Mononuclear cell (primary cell): ENCODE measurements at regions not wholly inside any gene's neighbourhood (a gene's known extent, or its start where the extent isn't known, plus 50 kb on each side); places are given as distances from the start of the nearest gene placed in this dataset.
"Not testable (repeated sequence)": the region's sequence is repeated elsewhere in the genome, so short reads cannot be mapped to it uniquely, and the experiment has no call there.

Experiments
- H3K27me3 ChIP-seq: 2 replicates; pipeline ENCODE4 v1.6.0; 2011; ENCODE audit warnings: low read length, control low read depth; ENCODE audit not compliant: insufficient read depth
- H3K4me1 ChIP-seq: 2 replicates; pipeline ENCODE4 v1.5.1; 2011; ENCODE audit warnings: mild to moderate bottlenecking, low read length, control low read depth; ENCODE audit not compliant: insufficient read depth
- H3K4me3 ChIP-seq: 2 replicates; pipeline ENCODE4 v1.5.1; 2011; ENCODE audit warnings: mild to moderate bottlenecking, low read length, moderate library complexity
- H3K9me3 ChIP-seq: 2 replicates; pipeline ENCODE4 v1.5.1; 2011; ENCODE audit warnings: low read depth, mild to moderate bottlenecking, control low read depth, low read length

GRCh38 chr13:70253411-70253810, 145.2 kb upstream of the KLHL1 start:
- no peaks in the 10 kb centered on the region for H3K4me1 ChIP-seq
- no peak overlapping the region for H3K4me3 ChIP-seq
- H3K27me3 ChIP-seq = no peaks in the 10 kb centered on the region
- no peaks in the 10 kb centered on the region for H3K9me3 ChIP-seq

GRCh38 chr13:70249332-70250064, 141.2 kb upstream of the KLHL1 start:
- Histone ChIP-seq H3K9me3 (no peaks in the 10 kb centered on the region), H3K4me3 (no peak overlapping the region), H3K4me1 (no peaks in the 10 kb centered on the region), H3K27me3 (no peaks in the 10 kb centered on the region)

GRCh38 chr13:70237131-70237530, 128.9 kb upstream of the KLHL1 start:
- no peaks in the 10 kb centered on the region for H3K27me3 ChIP-seq
- H3K4me3 ChIP-seq = no peak overlapping the region
- H3K9me3 ChIP-seq = no peaks in the 10 kb centered on the region
- no peaks in the 10 kb centered on the region for H3K4me1 ChIP-seq

GRCh38 chr13:70235565-70235964, 127.3 kb upstream of the KLHL1 start:
- Histone ChIP-seq H3K4me1 (no peaks in the 10 kb centered on the region), H3K9me3 (no peaks in the 10 kb centered on the region), H3K4me3 (no peak overlapping the region), H3K27me3 (no peaks in the 10 kb centered on the region)

GRCh38 chr13:70223911-70224310, 115.7 kb upstream of the KLHL1 start:
- Histone ChIP-seq H3K4me1 (no peaks in the 10 kb centered on the region), H3K9me3 (no peaks in the 10 kb centered on the region), H3K4me3 (no peak overlapping the region), H3K27me3 (no peaks in the 10 kb centered on the region)

GRCh38 chr13:70222926-70223325, 114.7 kb upstream of the KLHL1 start:
- Histone ChIP-seq H3K4me3 (no peak overlapping the region), H3K4me1 (no peaks in the 10 kb centered on the region), H3K27me3 (no peaks in the 10 kb centered on the region), H3K9me3 (no peaks in the 10 kb centered on the region)

- H3K27me3 ChIP-seq = no peaks in the 10 kb centered on the region
- no peak overlapping the region for H3K4me3 ChIP-seq
- no peaks in the 10 kb centered on the region for H3K4me1 ChIP-seq
- H3K9me3 ChIP-seq = no peaks in the 10 kb centered on the region
Observed at GRCh38 chr13:70218618-70219017, 110.4 kb upstream of the KLHL1 start.

GRCh38 chr13:70208968-70209367, 100.7 kb upstream of the KLHL1 start:
- not testable (repeated sequence) for H3K27me3 ChIP-seq, H3K4me3 ChIP-seq, H3K4me1 ChIP-seq
- H3K9me3 ChIP-seq = peaks cover 16% of the 10 kb centered on the region

GRCh38 chr13:70206671-70207070, 98.4 kb upstream of the KLHL1 start:
- H3K4me3 ChIP-seq = no peak overlapping the region
- H3K9me3 ChIP-seq = peaks cover 21% of the 10 kb centered on the region
- H3K4me1 ChIP-seq = no peaks in the 10 kb centered on the region
- no peaks in the 10 kb centered on the region for H3K27me3 ChIP-seq

- H3K27me3 ChIP-seq = no peaks in the 10 kb centered on the region
Observed at GRCh38 chr13:70203661-70204229, 95.5 kb upstream of the KLHL1 start.

GRCh38 chr13:70191034-70191433, 82.8 kb upstream of the KLHL1 start:
- no peak overlapping the region for H3K4me3 ChIP-seq
- H3K9me3 ChIP-seq = no peaks in the 10 kb centered on the region
- H3K27me3 ChIP-seq = no peaks in the 10 kb centered on the region
- H3K4me1 ChIP-seq = no peaks in the 10 kb centered on the region

More at GRCh38 chr13:70203661-70204229, 95.5 kb upstream of the KLHL1 start:
- H3K4me3 ChIP-seq = no peak overlapping the region
- H3K4me1 ChIP-seq = no peaks in the 10 kb centered on the region
- H3K9me3 ChIP-seq = peaks cover 21% of the 10 kb centered on the region

- Histone ChIP-seq H3K9me3 (no peaks in the 10 kb centered on the region), H3K4me3 (no peak overlapping the region), H3K27me3 (no peaks in the 10 kb centered on the region), H3K4me1 (no peaks in the 10 kb centered on the region)
Observed at GRCh38 chr13:70189981-70190380, 81.7 kb upstream of the KLHL1 start.

- no peaks in the 10 kb centered on the region for H3K27me3 ChIP-seq
- no peak overlapping the region for H3K4me3 ChIP-seq
- H3K9me3 ChIP-seq = no peaks in the 10 kb centered on the region
- no peaks in the 10 kb centered on the region for H3K4me1 ChIP-seq
Observed at GRCh38 chr13:70188567-70188966, 80.3 kb upstream of the KLHL1 start.

- Histone ChIP-seq H3K4me1 (no peaks in the 10 kb centered on the region), H3K9me3 (peaks cover 7% of the 10 kb centered on the region), H3K4me3 (no peak overlapping the region), H3K27me3 (no peaks in the 10 kb centered on the region)
Observed at GRCh38 chr13:70183041-70183440, 74.8 kb upstream of the KLHL1 start.
